Activated CD4-positive, alpha-beta T cell treated with anti-CD3 and anti-CD28 coated beads, Interleukin-2, amount 50 U/mL, for 1 hour (primary cell): ENCODE measurements at regions not wholly inside any gene's neighbourhood (a gene's known extent, or its start where the extent isn't known, plus 50 kb on each side); places are given as distances from the start of the nearest gene placed in this dataset.
"Not testable (repeated sequence)": the region's sequence is repeated elsewhere in the genome, so short reads cannot be mapped to it uniquely, and the experiment has no call there.

Source experiments
- DNase-seq: peaks from one replicate; pipeline ENCODE4 v3.0.0-alpha.2; 2020

DNA sequence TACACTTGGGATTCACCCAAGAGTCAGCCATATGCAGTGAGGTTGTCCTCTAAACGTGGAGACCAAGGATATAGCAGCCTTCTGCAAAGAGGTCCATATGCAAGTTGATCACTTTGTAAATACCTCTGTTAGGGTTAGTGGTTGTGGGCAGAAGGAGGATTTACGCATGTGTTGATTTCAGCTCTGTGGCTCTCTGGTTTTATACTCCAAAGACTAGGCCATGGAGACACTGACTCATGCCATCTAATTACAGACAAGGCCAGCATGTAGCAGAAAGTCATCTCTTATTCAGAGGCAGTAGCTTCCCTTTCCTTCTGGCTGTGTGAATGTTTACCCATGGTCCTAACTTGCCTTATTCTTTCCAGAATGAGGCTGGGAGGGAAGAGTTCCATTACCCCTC, 140.9 kb upstream of the GOLGA6L4 start:
- DNase-seq: not testable (repeated sequence)

DNA sequence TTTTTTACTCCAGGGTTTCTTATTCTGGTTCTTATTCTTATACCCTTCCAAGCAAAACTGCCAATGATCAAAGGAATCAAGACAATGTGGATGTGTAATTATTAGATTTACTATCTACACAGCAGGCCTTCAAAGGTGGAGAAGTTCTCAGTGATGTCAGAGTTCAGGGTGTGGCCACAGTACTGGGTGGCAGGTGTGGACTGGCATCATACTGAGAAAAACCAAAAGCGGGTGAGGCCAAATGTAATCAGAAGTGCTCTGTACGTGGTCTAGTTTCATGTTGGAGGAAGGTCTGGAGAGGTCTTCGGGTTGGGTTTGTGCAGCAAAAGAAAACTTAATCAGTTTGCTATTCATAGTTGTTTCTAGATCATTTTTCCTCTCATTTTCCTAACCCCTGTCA, 138.5 kb upstream of the GOLGA6L4 start:
- not testable (repeated sequence) for DNase-seq

DNA sequence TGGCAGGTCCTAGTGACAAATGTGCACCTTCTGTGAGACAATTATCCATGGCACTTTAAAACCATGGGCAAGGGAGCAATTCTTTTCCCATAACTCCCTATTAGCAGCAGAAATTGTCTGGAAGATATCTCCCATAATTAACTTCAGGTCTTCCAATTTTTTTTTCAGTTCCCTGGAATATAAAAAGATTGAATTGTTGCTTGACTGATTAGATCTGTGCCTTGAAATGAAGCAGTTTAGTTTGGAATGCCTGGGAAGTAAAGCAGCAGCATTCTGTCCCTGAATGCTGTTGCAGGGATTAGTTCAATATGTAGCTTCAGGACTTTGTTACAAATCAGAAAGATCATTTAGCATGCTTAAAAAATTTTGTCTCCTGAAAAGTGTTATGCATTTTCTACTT, 137.0 kb upstream of the GOLGA6L4 start:
- no peak for DNase-seq

DNA sequence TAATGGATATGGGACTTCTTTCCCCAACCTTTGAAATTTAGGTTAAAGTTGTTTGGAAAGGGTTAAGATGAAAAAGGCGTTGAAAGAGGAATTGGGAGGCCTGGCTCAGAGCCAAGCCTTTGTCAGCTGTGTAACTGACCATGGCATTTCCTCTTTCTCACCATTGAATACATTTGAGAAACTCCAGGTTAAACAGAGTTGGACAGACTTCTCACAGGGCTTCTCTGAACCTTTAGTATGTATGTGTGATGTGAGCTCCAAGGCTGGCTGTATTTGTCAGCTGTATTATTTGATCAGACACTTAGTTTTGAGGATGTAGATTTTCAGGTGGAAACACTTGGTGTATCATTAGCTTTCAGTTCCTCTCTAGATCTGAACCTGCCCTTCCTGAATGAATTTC, 136.4 kb upstream of the GOLGA6L4 start:
- no peak for DNase-seq

DNA sequence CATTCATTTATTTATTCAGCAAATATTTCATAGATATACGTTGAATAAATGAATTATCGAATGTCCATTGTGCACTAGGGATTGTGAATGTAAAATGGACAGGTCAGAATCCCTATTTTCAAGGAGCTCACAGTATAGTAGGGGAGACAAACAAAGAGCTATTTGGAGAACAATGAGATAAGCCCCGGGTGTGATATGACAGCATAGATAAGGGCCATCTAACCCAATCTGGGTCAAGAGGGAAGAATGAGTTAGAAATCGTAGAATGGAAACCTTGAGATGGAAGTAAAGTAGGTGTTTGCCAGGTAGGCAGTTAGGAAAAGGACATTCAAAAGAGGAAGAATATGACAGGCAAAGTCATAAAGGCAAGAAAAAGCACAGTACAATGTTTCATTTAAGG, 132.2 kb upstream of the GOLGA6L4 start:
- DNase-seq: no peak

DNA sequence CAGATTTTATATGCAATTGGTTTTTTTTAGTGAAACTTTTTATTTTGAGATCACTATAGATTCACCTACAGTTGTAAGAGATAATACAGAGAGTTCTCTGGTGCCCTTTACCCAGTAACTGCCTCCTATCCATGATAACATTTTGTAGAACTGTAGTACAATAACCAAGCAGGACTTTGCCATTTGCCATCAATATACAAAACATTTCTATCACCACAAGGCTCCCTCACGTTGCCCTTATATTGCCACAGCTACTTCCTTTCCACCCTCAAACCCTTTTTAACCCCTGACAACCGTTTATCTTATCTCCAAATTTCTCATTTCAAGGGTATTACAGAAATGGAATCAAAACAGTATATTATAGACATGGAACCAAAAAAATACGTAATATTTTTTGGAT, 130.7 kb upstream of the GOLGA6L4 start:
- DNase-seq: no peak

DNA sequence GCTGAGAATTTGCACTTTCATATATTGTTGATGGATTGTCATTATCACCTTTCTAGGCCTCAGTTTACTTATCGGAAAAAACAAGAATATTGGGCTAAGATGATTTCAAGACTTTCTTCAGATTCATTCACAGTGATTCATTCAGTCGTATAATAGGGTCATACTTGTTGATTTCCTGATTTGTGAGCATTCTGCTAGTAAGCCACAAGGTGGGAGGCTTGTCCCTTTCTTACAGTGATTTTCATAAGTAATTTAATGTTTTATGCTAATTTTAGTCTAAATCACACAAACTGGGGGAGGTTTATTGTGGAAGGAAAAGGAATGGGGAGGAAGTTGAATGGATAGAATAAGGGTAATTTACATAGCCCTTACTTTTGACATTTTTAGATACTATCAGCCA, 126.8 kb upstream of the GOLGA6L4 start:
- no peak for DNase-seq

DNA sequence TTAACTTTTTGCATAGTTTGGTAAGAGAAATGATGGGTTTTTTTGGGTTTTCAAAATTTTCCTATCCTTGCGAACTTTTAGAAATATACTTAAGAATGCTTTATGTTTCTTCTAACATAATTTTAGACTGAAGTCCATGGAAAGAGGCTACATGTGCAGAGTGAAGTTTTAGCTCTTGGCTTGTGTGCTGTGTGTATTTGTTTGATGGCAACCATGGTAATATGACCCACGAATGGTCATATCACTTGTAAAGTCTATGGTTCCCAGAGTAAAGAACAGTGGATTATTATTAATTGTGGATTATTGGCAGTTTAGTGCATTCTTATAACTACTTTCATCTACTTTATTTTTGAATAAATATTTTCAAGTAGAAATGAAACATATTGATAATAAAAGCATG, 124.0 kb upstream of the GOLGA6L4 start:
- no peak for DNase-seq

DNA sequence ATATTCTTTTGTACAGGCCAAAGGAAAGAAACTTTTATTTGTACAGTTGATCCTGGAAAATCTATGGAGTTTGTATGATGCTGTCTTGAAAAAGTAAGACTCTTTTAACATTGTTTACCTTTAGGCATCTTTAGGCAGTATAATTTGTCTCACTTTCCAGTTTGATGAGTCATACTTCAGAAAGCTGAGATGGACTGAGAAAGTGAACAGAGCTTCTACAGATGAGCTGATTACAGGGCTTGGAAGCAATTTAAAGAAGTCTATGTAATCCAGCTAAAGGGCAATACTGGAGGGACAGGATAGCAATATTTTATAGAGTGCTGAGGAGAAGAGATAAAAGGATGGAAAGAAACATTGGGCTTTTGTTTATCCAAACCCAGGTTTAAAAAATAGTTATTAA, 123.5 kb upstream of the GOLGA6L4 start:
- no peak for DNase-seq

DNA sequence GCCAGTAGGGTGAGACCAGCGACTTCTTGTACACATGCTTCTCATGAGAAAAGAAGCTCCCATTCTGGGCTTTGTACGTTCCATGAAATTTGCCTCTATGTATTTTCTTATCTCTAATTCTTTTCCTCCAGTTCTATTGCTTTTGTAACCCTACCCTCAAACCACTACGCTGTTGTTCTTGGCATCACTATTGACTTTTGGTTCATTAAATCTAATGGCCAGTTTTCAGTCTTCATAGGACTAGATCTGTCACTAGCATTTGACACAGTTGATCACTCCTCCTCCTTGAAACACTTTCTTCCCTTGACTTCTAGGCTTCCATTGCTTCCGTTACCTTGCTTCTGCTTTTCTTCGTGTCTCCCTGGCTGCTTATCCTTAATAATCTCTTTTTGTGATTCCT, 121.7 kb upstream of the GOLGA6L4 start:
- DNase-seq: no peak

DNA sequence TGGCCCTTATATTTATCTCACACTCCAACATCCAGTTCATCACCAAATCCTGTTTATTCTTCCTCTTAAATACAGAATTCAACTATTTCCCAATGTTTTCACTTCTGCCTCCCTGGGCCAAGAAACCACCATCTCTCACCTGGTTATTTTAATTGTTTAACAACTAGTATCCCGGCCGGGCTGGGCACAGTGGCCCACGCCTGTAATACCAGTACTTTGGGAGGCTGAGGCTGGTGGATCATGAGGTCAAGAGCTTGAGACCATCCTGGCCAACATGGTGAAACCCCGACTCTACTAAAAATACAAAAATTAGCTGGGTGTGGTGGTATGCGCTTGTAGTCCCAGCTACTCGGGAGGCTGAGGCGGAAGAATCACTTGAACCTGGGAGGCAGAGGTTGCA, 120.9 kb upstream of the GOLGA6L4 start:
- DNase-seq: not testable (repeated sequence)

DNA sequence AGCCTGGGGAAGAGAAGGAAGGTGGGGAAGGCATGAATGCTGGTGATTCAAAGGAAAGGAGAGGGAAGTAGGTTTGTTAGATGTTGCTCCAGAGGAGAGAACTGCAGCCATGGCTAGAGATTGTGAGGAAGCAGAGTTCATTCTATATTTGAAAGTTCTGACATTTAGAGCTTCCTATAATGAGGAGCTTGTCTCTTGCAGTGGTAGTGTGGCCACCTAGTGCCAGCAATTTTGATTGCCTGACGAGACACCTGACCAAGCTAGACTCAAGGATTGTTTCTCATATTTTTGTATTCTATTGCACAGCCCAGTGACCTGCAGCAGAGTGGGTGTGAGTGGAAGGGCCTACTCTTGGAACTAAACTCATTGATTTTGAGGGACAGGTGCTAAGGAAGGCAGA, 116.2 kb upstream of the GOLGA6L4 start:
- not testable (repeated sequence) for DNase-seq

DNA sequence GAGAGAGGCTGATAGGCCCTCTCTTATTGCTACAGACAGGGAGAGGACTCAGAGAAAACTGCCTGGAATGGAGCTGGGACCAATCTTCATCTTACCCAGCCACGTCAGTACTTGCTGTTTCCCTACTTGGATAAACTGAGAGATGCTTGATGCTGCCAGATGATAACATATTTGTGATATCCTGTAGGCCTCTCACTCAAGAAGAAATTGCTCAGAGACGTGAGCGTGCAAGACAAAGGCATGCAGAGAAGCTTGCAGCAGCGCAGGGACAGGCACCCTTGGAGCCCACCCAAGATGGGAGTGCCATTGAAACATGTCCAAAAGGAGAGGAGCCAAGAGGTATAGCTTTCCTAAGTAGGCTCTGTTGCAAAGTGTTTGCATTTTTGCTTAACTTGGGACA, 114.7 kb upstream of the GOLGA6L4 start:
- DNase-seq: not testable (repeated sequence)

DNA sequence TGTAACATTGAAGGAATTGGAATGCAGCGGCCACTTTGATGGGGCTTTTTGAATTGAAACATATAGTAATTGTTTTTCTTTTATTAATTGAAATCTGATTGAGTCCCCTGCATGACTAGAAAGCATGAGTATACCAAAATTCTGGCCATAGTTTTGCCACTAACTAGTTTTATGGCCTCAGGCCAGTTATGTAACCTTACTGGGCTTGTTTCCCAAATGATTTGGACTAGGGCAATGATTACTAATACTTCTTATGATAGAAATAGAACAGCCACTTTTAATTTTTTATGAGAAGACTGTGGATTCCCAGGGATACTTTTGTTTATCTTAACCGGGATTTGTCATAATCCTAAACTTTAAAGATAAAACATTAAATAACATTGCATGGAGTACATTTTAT, 106.9 kb upstream of the GOLGA6L4 start:
- not testable (repeated sequence) for DNase-seq

DNA sequence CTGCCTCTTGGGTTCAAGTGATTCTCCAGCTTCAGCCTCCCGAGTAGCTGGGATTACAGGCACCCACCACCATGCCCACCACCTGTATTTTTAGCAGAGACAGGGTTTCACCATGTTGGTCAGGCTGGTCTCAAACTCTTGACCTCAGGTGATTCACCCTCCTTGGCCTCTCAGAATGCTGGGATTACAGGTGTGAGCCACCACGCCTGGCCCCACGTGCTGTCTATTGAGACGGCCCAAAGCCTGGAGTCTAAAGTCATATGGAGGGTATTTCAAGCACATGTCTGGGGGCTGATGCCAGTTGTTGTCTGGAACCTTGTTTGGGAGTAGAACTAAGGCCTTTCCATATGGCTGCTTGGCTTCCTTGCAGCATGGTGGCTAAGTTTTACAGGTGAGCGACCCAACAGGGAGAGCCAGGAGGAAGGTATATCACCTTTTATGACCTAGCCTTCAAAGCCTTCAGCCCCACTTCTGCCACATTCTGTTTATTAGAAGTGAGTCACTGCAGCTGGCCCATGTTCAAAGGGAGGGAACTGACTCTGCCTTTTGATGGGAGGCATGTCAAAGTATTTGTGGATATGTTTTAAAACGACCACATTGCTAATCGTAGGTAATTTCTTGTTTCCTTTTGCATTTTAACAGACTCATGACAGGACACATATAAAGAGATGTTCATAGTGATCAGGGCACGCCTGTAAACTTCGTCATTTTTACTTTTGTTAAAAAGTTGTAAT, 105.3 kb upstream of the GOLGA6L4 start:
- not testable (repeated sequence) for DNase-seq

DNA sequence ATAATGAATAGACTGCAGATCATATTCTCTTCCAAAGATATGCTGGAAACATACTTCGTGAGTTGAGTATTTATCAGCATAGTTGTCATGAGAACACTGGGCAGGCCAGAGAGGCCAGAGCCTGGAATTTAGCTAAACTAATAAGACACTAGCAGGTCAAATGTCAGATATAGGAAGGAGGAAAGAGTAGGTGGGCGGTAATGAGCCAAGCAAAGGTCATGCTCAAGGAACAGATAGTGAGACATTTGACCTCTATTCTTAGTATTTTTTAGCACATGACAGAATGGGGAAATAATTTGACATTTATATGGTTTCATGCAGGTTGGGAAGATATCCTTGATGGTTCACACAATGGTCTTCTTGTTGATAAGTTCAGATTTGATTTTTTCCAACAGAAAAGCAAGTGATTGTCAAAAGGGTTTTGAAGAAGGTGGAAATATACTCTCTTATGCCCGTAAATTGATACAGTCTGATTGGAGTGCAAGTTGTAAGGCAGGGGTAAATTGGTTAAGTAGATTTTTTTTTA, 99.6 kb upstream of the GOLGA6L4 start:
- DNase-seq: not testable (repeated sequence)

DNA sequence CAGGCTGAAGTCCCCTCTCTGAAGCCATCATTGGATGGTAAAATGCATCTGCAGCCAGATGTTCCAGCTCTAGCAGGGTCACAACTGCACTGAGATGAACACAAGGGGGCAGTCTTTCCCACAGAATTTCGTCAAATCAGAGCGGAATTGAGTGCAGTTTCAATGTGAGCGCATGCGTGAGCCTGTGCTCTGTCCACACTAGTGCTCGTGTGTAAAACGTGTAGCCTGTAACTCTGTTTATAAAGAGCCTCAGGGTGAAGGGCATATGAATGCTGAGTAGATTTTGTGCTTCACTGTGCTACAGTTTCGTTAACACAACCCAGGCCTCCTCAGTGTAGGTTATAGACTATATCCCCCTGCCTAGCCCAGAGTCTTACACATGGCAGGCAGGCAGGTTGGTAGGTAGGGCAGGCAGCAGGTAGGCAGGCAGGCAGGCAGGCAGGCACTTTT, 92.7 kb upstream of the GOLGA6L4 start:
- peak; percentile 68 for DNase-seq

DNA sequence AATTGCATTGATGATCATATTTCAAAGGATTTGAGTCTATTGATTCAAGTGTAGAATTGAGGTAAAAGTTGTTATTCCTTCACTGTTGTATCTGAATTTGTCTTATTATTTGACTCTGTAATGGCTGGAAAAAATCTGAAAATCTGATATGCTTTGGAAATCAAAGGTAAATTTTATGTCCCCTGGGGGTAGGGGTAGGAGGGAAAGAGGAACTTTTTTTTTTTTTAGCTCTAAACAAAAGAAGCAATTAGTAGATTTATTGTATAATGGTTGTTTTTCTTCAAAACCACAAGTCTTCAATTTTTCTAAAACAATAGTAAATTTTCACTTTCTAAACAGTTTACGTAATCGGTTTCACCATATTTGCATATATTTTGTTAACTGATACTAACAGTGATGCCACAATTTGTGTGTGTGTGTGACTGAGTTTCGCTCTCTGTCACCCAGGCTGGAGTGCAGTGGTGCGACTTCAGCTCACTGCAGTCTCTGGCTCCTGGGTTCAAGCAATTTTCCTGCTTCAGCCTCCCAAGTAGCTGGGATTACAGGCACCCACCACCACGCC, 91.7 kb upstream of the GOLGA6L4 start:
- no peak for DNase-seq

DNA sequence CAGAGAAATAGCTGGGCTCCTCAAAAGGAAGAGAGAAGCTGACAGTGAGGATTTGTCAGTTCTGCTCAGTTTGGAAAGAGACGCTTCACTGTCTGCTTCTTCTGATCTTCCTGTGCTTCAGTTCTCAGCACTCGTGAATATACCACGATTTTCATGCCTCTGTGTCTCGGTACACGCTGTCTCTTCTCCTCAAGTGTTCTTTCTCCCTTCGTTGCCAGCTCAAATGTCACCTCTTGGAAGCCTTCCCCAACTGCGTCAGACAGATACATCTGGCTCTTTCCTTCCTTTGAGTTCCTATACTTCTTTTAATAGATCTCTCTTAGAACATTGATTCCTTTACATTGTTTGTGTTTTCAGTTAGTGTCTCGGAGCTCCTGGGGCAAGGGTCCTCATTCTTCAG, 90.6 kb upstream of the GOLGA6L4 start:
- DNase-seq: not testable (repeated sequence)

DNA sequence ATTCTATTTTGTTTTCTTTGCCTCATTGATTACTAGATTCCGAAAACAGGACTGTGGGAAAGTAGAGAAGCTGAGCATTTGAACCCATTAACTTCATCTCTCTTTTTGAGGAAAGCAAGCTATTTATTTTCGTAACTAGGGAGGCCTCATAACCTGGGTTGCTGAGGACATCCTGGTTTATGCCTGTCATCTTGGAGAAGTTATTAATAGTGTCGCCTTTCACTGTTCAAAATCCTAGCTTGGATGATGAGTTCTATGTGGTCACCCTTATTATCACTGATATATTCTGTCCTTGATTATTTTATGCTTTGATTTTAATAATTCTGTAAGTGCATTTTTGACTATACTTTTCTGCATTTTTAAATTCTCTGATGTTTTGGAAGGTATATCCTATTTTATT, 89.3 kb upstream of the GOLGA6L4 start:
- DNase-seq: not testable (repeated sequence)

DNA sequence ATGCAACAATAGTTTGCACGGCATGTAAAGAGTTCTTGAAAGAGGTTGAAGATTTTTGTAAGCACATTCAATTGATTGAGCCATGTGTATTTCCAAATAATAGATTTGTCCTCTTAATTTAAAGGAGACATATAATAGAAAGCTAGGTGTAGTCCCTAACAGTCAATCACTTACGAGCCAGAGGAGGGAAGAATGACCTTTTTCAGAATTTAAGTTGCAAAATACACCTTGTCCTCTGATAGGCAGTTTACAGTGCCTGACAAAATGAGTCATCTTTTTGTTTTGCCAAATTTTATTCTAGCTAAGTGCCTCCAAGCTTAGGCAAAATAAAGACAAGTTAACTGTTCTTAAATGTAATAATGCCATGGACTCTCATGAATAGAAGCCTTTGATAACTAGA, 88.3 kb upstream of the GOLGA6L4 start:
- DNase-seq: not testable (repeated sequence)

DNA sequence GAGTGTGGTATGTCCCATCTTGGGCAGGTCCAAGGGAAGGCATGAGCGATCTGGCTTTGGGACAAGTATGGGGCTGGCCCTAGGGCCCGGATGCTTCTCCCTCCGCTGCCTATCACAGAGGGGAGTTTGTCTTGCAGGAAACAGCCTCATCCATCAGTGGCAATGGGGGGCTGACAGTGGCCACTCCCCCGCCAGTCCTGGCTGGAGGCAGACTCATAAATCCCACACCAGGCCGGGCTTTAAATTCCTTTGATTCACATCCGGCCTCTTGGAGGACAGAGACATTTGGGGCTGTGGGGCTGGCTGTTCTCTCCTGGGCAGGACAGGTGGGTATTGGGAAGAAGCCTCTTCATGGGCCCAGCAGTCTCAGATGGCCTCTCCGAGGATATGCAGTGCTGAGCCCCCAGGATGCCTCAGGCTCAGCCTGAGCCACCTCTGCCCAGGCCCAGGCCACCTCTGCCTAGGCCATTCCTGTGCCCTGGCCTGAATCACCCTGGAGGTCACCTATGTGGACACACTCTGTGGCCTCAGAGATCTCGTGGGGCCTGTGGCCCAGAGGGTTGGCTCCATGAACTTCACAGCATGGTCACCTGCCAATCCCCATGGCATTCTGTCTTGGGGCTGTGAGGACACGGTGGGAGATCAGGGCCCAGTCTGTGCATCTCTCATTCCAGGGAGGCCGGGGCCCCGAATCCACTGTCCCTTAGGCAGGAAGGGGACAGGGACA, 84.2 kb upstream of the GOLGA6L4 start:
- no peak for DNase-seq

DNA sequence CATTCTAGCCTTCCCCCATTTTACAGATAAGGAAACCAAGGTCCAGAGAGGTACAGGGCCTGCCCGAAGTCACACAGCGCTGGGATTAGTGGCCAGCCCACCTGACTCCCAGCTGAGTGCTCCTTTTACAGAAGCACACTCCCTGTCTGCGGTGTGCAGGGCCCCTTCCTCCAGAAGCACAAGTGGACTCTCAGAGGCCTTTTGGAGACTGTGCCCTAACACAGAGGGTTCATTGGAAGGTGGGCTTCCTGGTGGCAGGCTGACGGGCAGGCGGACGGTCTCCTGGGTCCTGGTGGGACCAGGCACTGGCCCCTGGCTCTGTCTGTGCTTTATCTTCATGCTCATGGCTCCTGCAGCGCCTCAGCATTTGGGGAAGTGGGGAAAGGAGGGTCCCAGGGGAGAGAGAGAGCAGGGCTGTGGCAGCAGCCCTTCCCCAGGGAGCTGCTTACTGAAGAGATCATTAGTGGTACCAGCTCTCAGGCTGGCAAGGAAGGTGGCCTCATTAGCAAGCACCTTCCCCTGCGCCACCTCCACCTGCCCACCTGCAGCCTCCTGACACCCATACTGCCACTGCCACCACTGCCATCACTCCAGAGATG, 83.1 kb upstream of the GOLGA6L4 start:
- DNase-seq: not testable (repeated sequence)
